Astrocyte of the spinal cord (primary cell): ENCODE measurements at regions not wholly inside any gene's neighbourhood (a gene's known extent, or its start where the extent isn't known, plus 50 kb on each side); places are given as distances from the start of the nearest gene placed in this dataset.

Experiments
- DNase-seq: peaks from one replicate; pipeline ENCODE4 v3.0.0; 2011; ENCODE audit warnings: low read depth, low spot score
- H3K4me3 ChIP-seq: 2 replicates; pipeline ENCODE4 v1.5.1; 2011; ENCODE audit warnings: low read depth, mild to moderate bottlenecking, low read length, moderate library complexity
- CTCF ChIP-seq: IDR thresholded peaks from 2 replicates; pipeline ENCODE4 v1.5.1; 2012; ENCODE audit warnings: low read depth, mild to moderate bottlenecking, low read length, inconsistent platforms
- in situ Hi-C: cut with HindIII; loops from 2 replicates; pipeline ENCODE4 v1.10.0; 2017; ENCODE audit warnings: low sequenced_read_pairs

- no peak for TF ChIP-seq CTCF
- in situ Hi-C loops: no loop called here
- no peak overlapping the region for H3K4me3 ChIP-seq
- DNase-seq: peak; percentile 17
These were observed 235.6 kb downstream of the ELAVL2 start for GRCh38 chr9:23590276-23591000.

- in situ Hi-C loops: no loop called here
- no peak for DNase-seq
- no peak overlapping the region for H3K4me3 ChIP-seq
- TF ChIP-seq CTCF: no peak
These were observed 231.6 kb downstream of the ELAVL2 start for GRCh38 chr9:23594421-23594820.

GRCh38 chr9:23596913-23597634 is 229.0 kb downstream of the ELAVL2 start:
- in situ Hi-C loops: no loop called here
- TF ChIP-seq CTCF: no peak
- no peak for DNase-seq
- H3K4me3 ChIP-seq: no peak overlapping the region

GRCh38 chr9:23598994-23599393 is 227.0 kb downstream of the ELAVL2 start:
- DNase-seq: no peak
- H3K4me3 ChIP-seq: no peak overlapping the region
- in situ Hi-C loops: no loop called here
- TF ChIP-seq CTCF: no peak

- TF ChIP-seq CTCF: no peak
- DNase-seq: no peak
- in situ Hi-C loops: no loop called here
- H3K4me3 ChIP-seq: no peak overlapping the region
These were observed 222.7 kb downstream of the ELAVL2 start for GRCh38 chr9:23603311-23603710.

- H3K4me3 ChIP-seq: no peak overlapping the region
- no peak for DNase-seq
- in situ Hi-C loops: no loop called here
- TF ChIP-seq CTCF: no peak
These were observed 219.9 kb downstream of the ELAVL2 start for GRCh38 chr9:23606107-23606506.
